GM12874 (cell line): ENCODE measurements at regions not wholly inside any gene's neighbourhood (a gene's known extent, or its start where the extent isn't known, plus 50 kb on each side); places are given as distances from the start of the nearest gene placed in this dataset.

Experiments used
- CTCF ChIP-seq: IDR thresholded peaks from 2 replicates; pipeline ENCODE4 v1.5.1; 2011; ENCODE audit warnings: low read depth, mild to moderate bottlenecking, control low read depth, low read length, moderate library complexity; ENCODE audit not compliant: insufficient read depth

DNA sequence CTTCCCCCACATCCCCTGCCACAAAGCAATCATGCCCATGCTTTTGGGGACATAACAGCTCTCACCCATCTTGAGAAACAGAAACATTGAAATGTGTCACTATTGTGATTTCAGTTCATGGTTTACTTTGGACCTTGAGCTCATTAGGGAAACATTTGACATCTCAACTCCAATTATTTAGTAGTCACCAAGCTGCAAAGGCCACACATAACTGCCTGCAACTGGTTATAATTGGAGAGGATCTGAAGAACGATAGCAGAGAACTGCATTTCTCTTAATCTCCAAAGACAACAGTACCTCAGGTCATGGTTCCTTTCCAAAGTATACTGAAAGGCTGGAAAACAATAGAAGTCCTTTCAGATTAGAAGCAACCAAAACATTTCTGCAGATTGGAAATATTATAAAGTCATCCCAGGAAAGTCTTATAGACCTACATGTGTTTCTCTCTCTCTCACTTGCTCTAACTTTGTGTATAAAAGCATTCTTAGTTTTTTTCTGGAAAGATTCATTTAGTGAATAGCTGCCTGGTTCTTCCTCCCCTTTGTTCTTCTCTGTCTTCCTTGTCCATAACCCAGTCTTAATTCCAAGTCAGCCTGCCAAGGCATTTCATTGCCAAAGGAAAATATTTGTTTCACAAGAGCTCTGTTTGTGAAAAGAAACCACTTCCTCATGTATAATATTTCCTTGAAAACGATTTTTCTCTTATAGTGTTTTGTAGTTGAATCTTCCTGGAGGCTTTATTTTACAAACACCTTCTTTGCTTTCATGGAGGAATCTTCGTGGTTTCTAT lies 426.8 kb downstream of the ADGRL2 start:
- no peak for TF ChIP-seq CTCF

- no peak for TF ChIP-seq CTCF
Measured at GRCh38 chr1:82226186-82226505, 425.4 kb downstream of the ADGRL2 start.

GRCh38 chr1:82225421-82226185 lies 424.9 kb downstream of the ADGRL2 start:
- TF ChIP-seq CTCF: no peak

- no peak for TF ChIP-seq CTCF
Measured at GRCh38 chr1:82223091-82223490, 422.4 kb downstream of the ADGRL2 start.

GRCh38 chr1:82221721-82222120 lies 421.0 kb downstream of the ADGRL2 start:
- no peak for TF ChIP-seq CTCF

DNA sequence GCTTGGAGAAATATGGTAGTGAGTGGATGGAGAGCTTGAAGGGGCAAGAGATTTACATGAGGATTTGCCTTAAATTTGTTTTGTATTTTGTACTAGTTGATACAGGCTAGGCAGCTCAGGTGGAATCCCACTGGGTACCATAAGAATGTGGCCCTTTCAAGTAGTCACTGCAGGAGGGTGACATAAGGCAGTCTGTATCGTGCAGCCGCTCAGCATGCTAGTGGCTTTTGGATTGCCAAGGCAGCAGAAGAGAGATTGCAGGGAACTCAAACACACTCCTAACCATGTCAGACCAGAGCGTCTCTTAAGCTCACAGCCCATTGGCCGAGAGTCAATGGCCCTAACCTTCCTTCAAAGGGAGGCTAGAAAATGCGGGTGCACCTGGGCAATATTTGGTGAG lies 420.0 kb downstream of the ADGRL2 start:
- TF ChIP-seq CTCF: no peak

DNA sequence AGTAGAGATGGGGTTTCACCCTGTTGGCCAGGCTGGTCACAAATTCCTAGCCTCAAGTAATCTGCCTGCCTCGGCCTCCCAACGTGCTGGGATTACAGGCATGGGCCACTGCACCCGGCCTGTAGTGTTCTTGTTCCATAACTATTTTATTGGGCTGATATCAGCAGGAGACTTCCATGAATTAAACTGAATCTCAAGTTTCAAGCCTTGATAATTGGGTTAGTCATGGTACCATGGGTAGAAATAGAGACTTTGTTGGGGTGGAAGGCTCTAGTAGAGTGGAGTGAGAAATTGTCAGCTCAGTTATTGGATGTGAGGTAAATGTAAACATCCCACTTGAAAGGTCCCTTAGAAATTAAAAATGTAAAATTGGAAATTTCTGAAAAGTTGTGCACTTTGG lies 419.1 kb downstream of the ADGRL2 start:
- TF ChIP-seq CTCF: no peak
